ENCODE measurements at regions not wholly inside any gene's neighbourhood (a gene's known extent, or its start where the extent isn't known, plus 50 kb on each side); places are given as distances from the start of the nearest gene placed in this dataset.

DNA sequence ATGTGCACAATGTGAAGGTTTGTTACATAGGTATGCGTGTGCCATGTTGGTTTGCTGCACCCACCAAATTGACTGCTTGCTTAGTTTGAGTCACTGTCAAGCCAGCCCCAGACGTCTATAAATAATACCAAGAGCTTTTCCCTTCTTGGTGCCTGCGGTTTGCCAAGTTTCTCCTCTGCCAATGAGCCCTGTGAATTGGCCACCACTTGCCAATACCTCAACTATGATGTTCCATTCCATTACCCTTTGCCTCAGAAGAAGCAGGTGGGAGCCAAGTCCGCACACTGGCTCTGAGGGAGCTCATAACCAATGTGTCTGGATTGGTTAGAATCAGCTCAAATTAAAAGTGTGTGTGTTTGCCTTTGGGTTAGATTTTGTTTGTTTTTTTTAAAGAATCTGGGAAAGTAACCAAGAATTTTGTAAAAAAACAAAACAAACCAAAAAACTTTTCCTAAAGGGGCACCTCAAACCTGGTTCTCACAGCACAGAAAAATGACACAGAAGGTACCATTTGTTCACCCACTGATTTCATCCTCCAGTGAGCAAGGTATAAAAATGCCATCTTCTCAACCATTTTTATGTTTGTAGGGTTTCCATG lies 209.3 kb upstream of the PRNP start:
- no peak for DNase-seq (ENCODE audit: low read depth)
- H3K36me3 ChIP-seq (ENCODE audit: control insufficient read depth, insufficient read depth, low read length): no peaks in the 10 kb centered on the region
- H3K4me3 ChIP-seq (ENCODE audit: low read depth, low read length): no peak overlapping the region
- TF ChIP-seq, protein P1, sequence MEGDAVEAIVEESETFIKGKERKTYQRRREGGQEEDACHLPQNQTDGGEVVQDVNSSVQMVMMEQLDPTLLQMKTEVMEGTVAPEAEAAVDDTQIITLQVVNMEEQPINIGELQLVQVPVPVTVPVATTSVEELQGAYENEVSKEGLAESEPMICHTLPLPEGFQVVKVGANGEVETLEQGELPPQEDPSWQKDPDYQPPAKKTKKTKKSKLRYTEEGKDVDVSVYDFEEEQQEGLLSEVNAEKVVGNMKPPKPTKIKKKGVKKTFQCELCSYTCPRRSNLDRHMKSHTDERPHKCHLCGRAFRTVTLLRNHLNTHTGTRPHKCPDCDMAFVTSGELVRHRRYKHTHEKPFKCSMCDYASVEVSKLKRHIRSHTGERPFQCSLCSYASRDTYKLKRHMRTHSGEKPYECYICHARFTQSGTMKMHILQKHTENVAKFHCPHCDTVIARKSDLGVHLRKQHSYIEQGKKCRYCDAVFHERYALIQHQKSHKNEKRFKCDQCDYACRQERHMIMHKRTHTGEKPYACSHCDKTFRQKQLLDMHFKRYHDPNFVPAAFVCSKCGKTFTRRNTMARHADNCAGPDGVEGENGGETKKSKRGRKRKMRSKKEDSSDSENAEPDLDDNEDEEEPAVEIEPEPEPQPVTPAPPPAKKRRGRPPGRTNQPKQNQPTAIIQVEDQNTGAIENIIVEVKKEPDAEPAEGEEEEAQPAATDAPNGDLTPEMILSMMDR (IDR thresholded peaks at IDR 0.05; ENCODE audit: insufficient read depth, low read length, poor library complexity, severe bottlenecking): no peak
- no peaks in the 10 kb centered on the region for H3K27me3 ChIP-seq (ENCODE audit: control insufficient read depth, insufficient read depth, low read length)

GRCh38 chr20:4472906-4473305 lies 213.3 kb upstream of the PRNP start:
- no peaks in the 10 kb centered on the region for H3K36me3 ChIP-seq (ENCODE audit: control insufficient read depth, insufficient read depth, low read length)
- H3K27me3 ChIP-seq (ENCODE audit: control insufficient read depth, insufficient read depth, low read length): no peaks in the 10 kb centered on the region
- no peak overlapping the region for H3K4me3 ChIP-seq (ENCODE audit: low read depth, low read length)
- no peak for DNase-seq (ENCODE audit: low read depth)
- TF ChIP-seq, protein P1 (IDR thresholded peaks at IDR 0.05; ENCODE audit: insufficient read depth, low read length, poor library complexity, severe bottlenecking): no peak

GRCh38 chr20:4471221-4471620 lies 215.0 kb upstream of the PRNP start:
- Histone ChIP-seq H3K4me3 (ENCODE audit: low read depth, low read length) (no peak overlapping the region), H3K36me3 (ENCODE audit: control insufficient read depth, insufficient read depth, low read length) (no peaks in the 10 kb centered on the region), H3K27me3 (ENCODE audit: control insufficient read depth, insufficient read depth, low read length) (no peaks in the 10 kb centered on the region)
- TF ChIP-seq, protein P1 (IDR thresholded peaks at IDR 0.05; ENCODE audit: insufficient read depth, low read length, poor library complexity, severe bottlenecking): no peak
- no peak for DNase-seq (ENCODE audit: low read depth)

GRCh38 chr20:4470375-4470774 lies 215.9 kb upstream of the PRNP start:
- Histone ChIP-seq H3K36me3 (ENCODE audit: control insufficient read depth, insufficient read depth, low read length) (no peaks in the 10 kb centered on the region), H3K4me3 (ENCODE audit: low read depth, low read length) (no peak overlapping the region), H3K27me3 (ENCODE audit: control insufficient read depth, insufficient read depth, low read length) (no peaks in the 10 kb centered on the region)
- DNase-seq (ENCODE audit: low read depth): peak; percentile 19
- TF ChIP-seq, protein P1 (IDR thresholded peaks at IDR 0.05; ENCODE audit: insufficient read depth, low read length, poor library complexity, severe bottlenecking): no peak

- H3K36me3 ChIP-seq (ENCODE audit: control insufficient read depth, insufficient read depth, low read length): no peaks in the 10 kb centered on the region
- H3K27me3 ChIP-seq (ENCODE audit: control insufficient read depth, insufficient read depth, low read length): no peaks in the 10 kb centered on the region
- no peak for DNase-seq (ENCODE audit: low read depth)
- H3K4me3 ChIP-seq (ENCODE audit: low read depth, low read length): no peak overlapping the region
- TF ChIP-seq, protein P1 (IDR thresholded peaks at IDR 0.05; ENCODE audit: insufficient read depth, low read length, poor library complexity, severe bottlenecking): no peak
These were observed 216.3 kb upstream of the PRNP start for GRCh38 chr20:4469910-4470309.

GRCh38 chr20:4468114-4468513 lies 218.1 kb upstream of the PRNP start:
- no peak for DNase-seq (ENCODE audit: low read depth)
- Histone ChIP-seq H3K4me3 (ENCODE audit: low read depth, low read length) (no peak overlapping the region), H3K36me3 (ENCODE audit: control insufficient read depth, insufficient read depth, low read length) (no peaks in the 10 kb centered on the region), H3K27me3 (ENCODE audit: control insufficient read depth, insufficient read depth, low read length) (no peaks in the 10 kb centered on the region)
- TF ChIP-seq, protein P1 (IDR thresholded peaks at IDR 0.05; ENCODE audit: insufficient read depth, low read length, poor library complexity, severe bottlenecking): no peak
